ENCODE measurements at regions not wholly inside any gene's neighbourhood (a gene's known extent, or its start where the extent isn't known, plus 50 kb on each side); places are given as distances from the start of the nearest gene placed in this dataset.

DNA sequence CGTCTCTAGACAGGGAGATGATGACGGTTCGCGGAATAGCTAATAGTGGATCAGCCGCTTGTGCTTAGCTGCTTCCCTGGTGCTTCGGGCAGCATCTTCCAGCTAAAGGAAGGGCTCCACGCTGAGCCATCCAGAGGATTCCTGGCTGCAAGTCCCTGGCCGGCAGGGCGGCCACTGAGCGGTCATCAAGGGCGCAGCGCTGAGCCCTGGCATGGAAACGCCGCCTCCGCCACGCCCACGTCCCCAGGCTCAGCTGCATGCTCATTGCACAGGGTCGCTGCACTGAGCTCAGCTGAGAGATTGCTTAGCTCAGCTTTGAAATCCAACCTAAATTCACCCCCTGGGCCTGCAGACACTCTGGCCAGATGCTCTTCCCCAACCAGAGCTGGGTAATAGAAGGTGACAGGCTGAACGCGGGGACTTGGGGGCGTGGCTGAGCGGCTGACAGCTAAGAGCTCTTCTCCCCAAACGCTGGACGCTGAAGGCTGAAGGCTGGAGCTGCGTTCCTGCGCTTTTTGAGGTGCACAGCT lies 118.2 kb upstream of the KIT start:
- 0 out of 2 replicates have a peak overlapping the region, but pooled peaks have one; percentile 18 for H3K4me3 ChIP-seq (replicated peaks; ENCODE audit: insufficient read depth, low read length)
- H3K27me3 ChIP-seq (ENCODE audit: insufficient read depth, poor library complexity, severe bottlenecking): no peaks in the 10 kb centered on the region
- H3K27ac ChIP-seq (replicated peaks): no peak overlapping the region
- DNase-seq (ENCODE audit: low read depth in 1 of 2, low spot score in 1 of 2): peak in 1 of 2 experiments; percentile 26
- TF ChIP-seq, protein P1, sequence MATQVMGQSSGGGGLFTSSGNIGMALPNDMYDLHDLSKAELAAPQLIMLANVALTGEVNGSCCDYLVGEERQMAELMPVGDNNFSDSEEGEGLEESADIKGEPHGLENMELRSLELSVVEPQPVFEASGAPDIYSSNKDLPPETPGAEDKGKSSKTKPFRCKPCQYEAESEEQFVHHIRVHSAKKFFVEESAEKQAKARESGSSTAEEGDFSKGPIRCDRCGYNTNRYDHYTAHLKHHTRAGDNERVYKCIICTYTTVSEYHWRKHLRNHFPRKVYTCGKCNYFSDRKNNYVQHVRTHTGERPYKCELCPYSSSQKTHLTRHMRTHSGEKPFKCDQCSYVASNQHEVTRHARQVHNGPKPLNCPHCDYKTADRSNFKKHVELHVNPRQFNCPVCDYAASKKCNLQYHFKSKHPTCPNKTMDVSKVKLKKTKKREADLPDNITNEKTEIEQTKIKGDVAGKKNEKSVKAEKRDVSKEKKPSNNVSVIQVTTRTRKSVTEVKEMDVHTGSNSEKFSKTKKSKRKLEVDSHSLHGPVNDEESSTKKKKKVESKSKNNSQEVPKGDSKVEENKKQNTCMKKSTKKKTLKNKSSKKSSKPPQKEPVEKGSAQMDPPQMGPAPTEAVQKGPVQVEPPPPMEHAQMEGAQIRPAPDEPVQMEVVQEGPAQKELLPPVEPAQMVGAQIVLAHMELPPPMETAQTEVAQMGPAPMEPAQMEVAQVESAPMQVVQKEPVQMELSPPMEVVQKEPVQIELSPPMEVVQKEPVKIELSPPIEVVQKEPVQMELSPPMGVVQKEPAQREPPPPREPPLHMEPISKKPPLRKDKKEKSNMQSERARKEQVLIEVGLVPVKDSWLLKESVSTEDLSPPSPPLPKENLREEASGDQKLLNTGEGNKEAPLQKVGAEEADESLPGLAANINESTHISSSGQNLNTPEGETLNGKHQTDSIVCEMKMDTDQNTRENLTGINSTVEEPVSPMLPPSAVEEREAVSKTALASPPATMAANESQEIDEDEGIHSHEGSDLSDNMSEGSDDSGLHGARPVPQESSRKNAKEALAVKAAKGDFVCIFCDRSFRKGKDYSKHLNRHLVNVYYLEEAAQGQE (IDR thresholded peaks at IDR 0.05; ENCODE audit: insufficient replicate concordance, low read depth): no peak
- TF ChIP-seq SPI1 (IDR thresholded peaks at IDR 0.05; ENCODE audit: borderline replicate concordance, low read depth) (no peak), GABPA (IDR thresholded peaks at IDR 0.05; ENCODE audit: low read depth) (no peak), POLR2AphosphoS5 (IDR thresholded peaks at IDR 0.05; ENCODE audit: low read depth) (no peak)
- TF ChIP-seq, protein P2, sequence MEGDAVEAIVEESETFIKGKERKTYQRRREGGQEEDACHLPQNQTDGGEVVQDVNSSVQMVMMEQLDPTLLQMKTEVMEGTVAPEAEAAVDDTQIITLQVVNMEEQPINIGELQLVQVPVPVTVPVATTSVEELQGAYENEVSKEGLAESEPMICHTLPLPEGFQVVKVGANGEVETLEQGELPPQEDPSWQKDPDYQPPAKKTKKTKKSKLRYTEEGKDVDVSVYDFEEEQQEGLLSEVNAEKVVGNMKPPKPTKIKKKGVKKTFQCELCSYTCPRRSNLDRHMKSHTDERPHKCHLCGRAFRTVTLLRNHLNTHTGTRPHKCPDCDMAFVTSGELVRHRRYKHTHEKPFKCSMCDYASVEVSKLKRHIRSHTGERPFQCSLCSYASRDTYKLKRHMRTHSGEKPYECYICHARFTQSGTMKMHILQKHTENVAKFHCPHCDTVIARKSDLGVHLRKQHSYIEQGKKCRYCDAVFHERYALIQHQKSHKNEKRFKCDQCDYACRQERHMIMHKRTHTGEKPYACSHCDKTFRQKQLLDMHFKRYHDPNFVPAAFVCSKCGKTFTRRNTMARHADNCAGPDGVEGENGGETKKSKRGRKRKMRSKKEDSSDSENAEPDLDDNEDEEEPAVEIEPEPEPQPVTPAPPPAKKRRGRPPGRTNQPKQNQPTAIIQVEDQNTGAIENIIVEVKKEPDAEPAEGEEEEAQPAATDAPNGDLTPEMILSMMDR (IDR thresholded peaks at IDR 0.05; ENCODE audit: insufficient read depth, low read length): no peak

DNA sequence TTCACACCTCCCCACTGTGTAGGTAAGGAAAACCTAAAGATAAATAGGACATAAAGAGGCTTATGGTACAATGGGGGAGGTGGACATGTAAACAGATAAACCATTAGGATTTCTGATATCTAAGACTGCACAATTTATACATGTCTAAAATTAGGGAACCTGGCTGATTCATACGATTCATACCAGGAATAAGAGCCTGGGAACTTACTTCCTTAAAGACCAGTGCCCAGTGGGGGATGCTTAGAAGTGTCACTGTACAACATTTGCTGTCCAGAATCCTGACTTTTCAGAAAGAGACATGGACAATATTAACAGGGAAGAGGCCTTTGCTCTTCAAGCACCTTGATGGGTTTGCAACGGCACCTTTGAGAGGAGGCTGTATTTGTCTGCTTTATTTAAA lies 116.8 kb upstream of the KIT start:
- no peak for DNase-seq (ENCODE audit: low read depth in 1 of 2, low spot score in 1 of 2)
- TF ChIP-seq, protein P2 (IDR thresholded peaks at IDR 0.05; ENCODE audit: insufficient read depth, low read length): no peak
- TF ChIP-seq GABPA (IDR thresholded peaks at IDR 0.05; ENCODE audit: low read depth) (no peak), SPI1 (IDR thresholded peaks at IDR 0.05; ENCODE audit: borderline replicate concordance, low read depth) (no peak), POLR2AphosphoS5 (IDR thresholded peaks at IDR 0.05; ENCODE audit: low read depth) (no peak)
- TF ChIP-seq, protein P1 (IDR thresholded peaks at IDR 0.05; ENCODE audit: insufficient replicate concordance, low read depth): no peak
- Histone ChIP-seq H3K27me3 (ENCODE audit: insufficient read depth, poor library complexity, severe bottlenecking) (no peaks in the 10 kb centered on the region), H3K27ac (replicated peaks) (no peak overlapping the region), H3K4me3 (replicated peaks; ENCODE audit: insufficient read depth, low read length) (no peak overlapping the region)

DNA sequence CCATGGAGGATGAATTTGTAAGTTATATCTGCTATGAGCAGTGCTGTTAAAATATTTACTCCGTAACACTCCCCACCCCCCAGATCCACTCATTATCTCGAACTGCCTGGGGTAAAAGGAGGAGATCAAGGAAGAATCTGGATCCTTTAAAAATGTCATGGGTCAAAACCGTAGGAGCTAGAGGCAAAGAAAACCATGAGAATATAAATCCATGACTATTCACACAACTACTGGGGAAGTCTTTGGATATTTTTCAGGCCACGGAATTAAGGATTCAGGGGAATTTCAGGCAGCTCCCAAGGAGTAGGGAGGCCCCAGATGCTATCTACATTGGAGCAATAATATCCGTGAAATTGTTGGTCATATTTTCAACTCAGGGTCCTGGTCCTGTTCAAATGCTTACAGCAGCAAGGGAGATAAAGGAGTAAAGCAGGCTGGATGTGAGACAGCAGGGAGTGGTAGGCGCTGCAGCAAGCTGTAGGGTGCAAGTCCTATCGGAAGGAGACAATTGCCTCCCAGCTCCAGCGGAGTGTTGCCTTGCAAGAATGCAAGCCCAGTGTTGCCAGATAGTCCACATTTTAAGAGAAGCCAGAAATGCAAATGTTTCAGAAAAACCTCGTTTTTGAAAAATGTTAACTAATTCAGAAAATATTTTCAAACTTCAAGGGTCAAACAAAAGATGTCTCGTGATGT lies 116.2 kb upstream of the KIT start:
- no peaks in the 10 kb centered on the region for H3K27me3 ChIP-seq (ENCODE audit: insufficient read depth, poor library complexity, severe bottlenecking)
- H3K27ac ChIP-seq (replicated peaks): no peak overlapping the region
- H3K4me3 ChIP-seq (replicated peaks; ENCODE audit: insufficient read depth, low read length): no peak overlapping the region
- no peak for TF ChIP-seq SPI1 (IDR thresholded peaks at IDR 0.05; ENCODE audit: borderline replicate concordance, low read depth)
- TF ChIP-seq, protein P2 (IDR thresholded peaks at IDR 0.05; ENCODE audit: insufficient read depth, low read length): no peak
- TF ChIP-seq POLR2AphosphoS5 (IDR thresholded peaks at IDR 0.05; ENCODE audit: low read depth): no peak
- TF ChIP-seq, protein P1 (IDR thresholded peaks at IDR 0.05; ENCODE audit: insufficient replicate concordance, low read depth): no peak
- no peak for TF ChIP-seq GABPA (IDR thresholded peaks at IDR 0.05; ENCODE audit: low read depth)
- DNase-seq (ENCODE audit: low read depth in 1 of 2, low spot score in 1 of 2): no peak

All from HL-60 (cell line).